GM12892 (cell line): ENCODE measurements at regions not wholly inside any gene's neighbourhood (a gene's known extent, or its start where the extent isn't known, plus 50 kb on each side); places are given as distances from the start of the nearest gene placed in this dataset.

ENCODE experiments used
- POLR2A ChIP-seq: IDR thresholded peaks from 2 replicates; pipeline ENCODE4 v1.6.1; 2011; ENCODE audit warnings: low read depth, low read length, control low read depth
- POLR2AphosphoS5 ChIP-seq: IDR thresholded peaks from 2 replicates; pipeline ENCODE4 v1.6.1; 2011; ENCODE audit warnings: low read depth, low read length, control low read depth

GRCh38 chr11:97729546-97730272 lies 1291.0 kb upstream of the CNTN5 start:
- TF ChIP-seq POLR2A = no peak
- TF ChIP-seq POLR2AphosphoS5 = no peak
